Naive thymus-derived CD8-positive, alpha-beta T cell (primary cell): ENCODE measurements at regions not wholly inside any gene's neighbourhood (a gene's known extent, or its start where the extent isn't known, plus 50 kb on each side); places are given as distances from the start of the nearest gene placed in this dataset.

Source experiments
- ATAC-seq, 2 donors: fragments of 150-1000 bp; cut with Tn5 transposase in 1 of 2; sonication (Bioruptor Pico), chemical (Tn5 transposase) in 1 of 2; 1 replicate in 1 of 2; 2 replicates in 1 of 2; pipeline ENCODE4 v1.10.0; 2021; ENCODE audit warnings: mild to moderate bottlenecking in 2 of 2, moderate library complexity in 2 of 2
- POLR2A ChIA-PET: fragments of 350-600 bp; sonication (Branson Sonifier 250); formaldehyde crosslinking; loops from one replicate; lab custom pipeline; 2021; ENCODE audit warnings: antibody characterized with exemption; lab: Charles Lee
- DNase-seq, 10 donors: peaks; one replicate each; pipeline versions ENCODE4 v3.0.0 to v3.0.0-alpha.2; 2020 to 2022
- H3K27ac Mint-ChIP-seq, 10 donors: one replicate each; pipeline ENCODE4 v1.8.0; 2020 to 2022; ENCODE audit warnings: mild to moderate bottlenecking in 10 of 10, mixed read lengths in 10 of 10, moderate library complexity in 4 of 10, inconsistent platforms in 1 of 10
- H3K27me3 Mint-ChIP-seq, 5 donors: one replicate each; pipeline ENCODE4 v1.8.0; 2021 to 2022; ENCODE audit warnings: mixed read lengths in 5 of 5
- H3K36me3 Mint-ChIP-seq, 3 donors: one replicate each; pipeline ENCODE4 v1.8.0; 2020 to 2022; ENCODE audit warnings: mixed read lengths in 3 of 3, mild to moderate bottlenecking in 2 of 3, inconsistent platforms in 1 of 3
- H3K4me1 Mint-ChIP-seq, 4 donors: one replicate each; pipeline ENCODE4 v1.8.0; 2021 to 2022; ENCODE audit warnings: mixed read lengths in 4 of 4
- H3K4me3 Mint-ChIP-seq, 10 donors: one replicate each; pipeline ENCODE4 v1.8.0; 2020 to 2022; ENCODE audit warnings: mild to moderate bottlenecking in 10 of 10, mixed read lengths in 10 of 10, moderate library complexity in 6 of 10, inconsistent platforms in 1 of 10
- H3K9me3 Mint-ChIP-seq, 9 donors: one replicate each; pipeline ENCODE4 v1.8.0; 2020 to 2022; ENCODE audit warnings: mixed read lengths in 9 of 9, mild to moderate bottlenecking in 3 of 9, inconsistent platforms in 1 of 9, moderate library complexity in 1 of 9

GRCh38 chr5:87770016-87770570, 357.4 kb upstream of the CCNH start:
- no peaks in the 10 kb centered on the region for H3K9me3 Mint-ChIP-seq
- no peak overlapping the region for H3K27ac Mint-ChIP-seq
- no peak overlapping the region for H3K4me3 Mint-ChIP-seq
- ATAC-seq (no peak), DNase-seq (no peak)
- no peaks in the 10 kb centered on the region for H3K4me1 Mint-ChIP-seq
- H3K36me3 Mint-ChIP-seq, result no peaks in the 10 kb centered on the region
- H3K27me3 Mint-ChIP-seq, result peaks cover 22 to 40% (median 25%) of the 10 kb centered on the region in 5 donors
- POLR2A ChIA-PET, result no interaction called here

DNA sequence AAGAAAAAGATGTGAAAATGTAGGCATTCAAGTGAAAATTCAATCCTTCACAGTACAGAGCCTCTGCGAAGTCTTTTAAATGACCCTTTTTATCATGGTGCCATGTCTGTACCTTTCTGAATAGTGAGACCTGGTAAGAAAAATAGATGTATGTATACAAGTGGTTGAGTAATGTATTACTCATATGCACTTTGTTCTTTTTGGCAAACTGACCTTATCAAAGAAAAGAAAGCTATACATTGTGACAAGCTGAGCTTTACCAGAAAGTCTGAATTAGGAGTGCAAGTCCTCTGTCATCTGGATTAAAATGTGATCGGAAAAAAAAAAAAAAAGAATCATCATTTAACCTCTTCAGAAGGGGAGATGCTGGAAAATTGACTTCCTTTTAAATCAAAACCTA, 356.4 kb upstream of the CCNH start:
- H3K27ac Mint-ChIP-seq, result no peak overlapping the region
- ATAC-seq, result no peak
- H3K9me3 Mint-ChIP-seq, result no peaks in the 10 kb centered on the region
- H3K27me3 Mint-ChIP-seq, result peaks cover 17 to 38% (median 23%) of the 10 kb centered on the region in 5 donors
- H3K4me1 Mint-ChIP-seq, result no peaks in the 10 kb centered on the region
- H3K4me3 Mint-ChIP-seq, result no peak overlapping the region
- DNase-seq, result no peak
- POLR2A ChIA-PET, result no interaction called here
- no peaks in the 10 kb centered on the region for H3K36me3 Mint-ChIP-seq

DNA sequence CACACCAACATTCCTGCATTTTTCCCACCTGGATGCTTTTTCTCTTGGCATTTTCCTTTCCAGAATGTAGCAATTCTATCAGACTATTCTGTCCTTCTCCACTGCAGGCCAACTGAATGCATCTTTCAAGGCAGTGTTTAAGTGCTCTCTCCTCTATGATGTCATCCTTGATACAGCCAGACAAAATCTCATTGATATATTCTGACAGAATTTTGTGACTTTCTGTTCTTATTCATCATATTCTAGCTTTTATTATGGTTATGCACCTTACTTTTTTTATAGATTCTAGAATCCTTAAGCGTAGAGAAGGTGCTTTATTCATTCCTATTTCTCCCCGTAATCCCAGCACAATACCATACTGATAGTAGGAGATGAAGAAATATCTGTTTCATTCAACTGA, 355.5 kb upstream of the CCNH start:
- no peak for DNase-seq
- H3K4me1 Mint-ChIP-seq, result no peaks in the 10 kb centered on the region
- H3K27ac Mint-ChIP-seq, result no peak overlapping the region
- no peaks in the 10 kb centered on the region for H3K9me3 Mint-ChIP-seq
- H3K4me3 Mint-ChIP-seq, result no peak overlapping the region
- POLR2A ChIA-PET, result no interaction called here
- no peaks in the 10 kb centered on the region for H3K36me3 Mint-ChIP-seq
- ATAC-seq, result no peak
- peaks cover 12 to 31% (median 19%) of the 10 kb centered on the region in 5 donors for H3K27me3 Mint-ChIP-seq

DNA sequence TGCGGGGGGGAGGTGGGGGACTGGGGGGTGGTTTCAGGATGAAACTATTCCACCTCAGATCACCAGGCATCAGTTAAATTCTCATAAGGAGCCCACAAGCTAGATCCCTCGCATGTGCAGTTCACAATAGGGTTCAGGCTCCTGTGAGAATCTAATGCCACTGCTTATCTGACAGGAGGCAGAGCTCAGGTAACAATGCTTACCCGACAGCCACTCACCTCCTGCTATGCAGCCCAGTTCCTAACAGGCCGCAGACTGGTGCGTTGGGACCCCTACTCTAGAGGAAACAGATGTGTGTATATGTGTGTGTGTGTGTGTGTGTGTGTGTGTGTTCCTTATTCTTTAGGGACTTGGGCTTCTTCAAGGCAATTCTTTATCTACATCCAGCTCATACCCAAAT, 352.3 kb upstream of the CCNH start:
- DNase-seq, result no peak
- POLR2A ChIA-PET, result no interaction called here
- Mint-ChIP-seq H3K27ac (no peak overlapping the region), H3K4me3 (no peak overlapping the region), H3K4me1 (no peaks in the 10 kb centered on the region), H3K9me3 (no peaks in the 10 kb centered on the region), H3K27me3 (peaks cover 8 to 30% (median 24%) of the 10 kb centered on the region in 5 donors), H3K36me3 (no peaks in the 10 kb centered on the region)
- ATAC-seq, result no peak

DNA sequence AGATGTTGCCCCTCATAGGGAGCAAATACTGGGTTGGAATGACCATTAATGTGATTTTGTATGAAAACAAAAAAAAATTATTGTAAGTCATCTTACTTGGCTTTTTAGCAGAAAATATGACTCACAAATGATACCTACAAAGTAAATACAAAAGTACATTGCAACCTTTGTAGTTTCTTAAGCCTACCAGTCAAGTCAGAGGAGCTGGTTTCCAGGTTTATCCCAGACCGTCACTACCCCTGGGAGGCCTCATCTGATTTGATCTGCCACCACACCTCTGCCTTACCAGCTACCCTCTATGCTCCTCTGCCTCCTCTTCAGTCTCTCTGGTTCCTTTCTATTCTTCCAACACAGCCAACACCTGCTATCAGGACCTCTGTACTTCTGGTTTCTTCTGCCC, 349.9 kb upstream of the CCNH start:
- ATAC-seq (no peak), DNase-seq (no peak)
- peaks cover 7 to 33% (median 12%) of the 10 kb centered on the region in 5 donors for H3K27me3 Mint-ChIP-seq
- no peaks in the 10 kb centered on the region for H3K4me1 Mint-ChIP-seq
- no peaks in the 10 kb centered on the region for H3K9me3 Mint-ChIP-seq
- H3K36me3 Mint-ChIP-seq, result no peaks in the 10 kb centered on the region
- no peak overlapping the region for H3K4me3 Mint-ChIP-seq
- POLR2A ChIA-PET, result no interaction called here
- no peak overlapping the region for H3K27ac Mint-ChIP-seq

- ATAC-seq (no peak), DNase-seq (no peak)
- no peaks in the 10 kb centered on the region for H3K36me3 Mint-ChIP-seq
- H3K27me3 Mint-ChIP-seq, result peaks cover 4 to 21% (median 7%) of the 10 kb centered on the region in 5 donors
- H3K4me1 Mint-ChIP-seq, result no peaks in the 10 kb centered on the region
- no peak overlapping the region for H3K27ac Mint-ChIP-seq
- no peak overlapping the region for H3K4me3 Mint-ChIP-seq
- POLR2A ChIA-PET, result no interaction called here
- no peaks in the 10 kb centered on the region for H3K9me3 Mint-ChIP-seq
Measured at GRCh38 chr5:87756951-87757350, 344.2 kb upstream of the CCNH start.

DNA sequence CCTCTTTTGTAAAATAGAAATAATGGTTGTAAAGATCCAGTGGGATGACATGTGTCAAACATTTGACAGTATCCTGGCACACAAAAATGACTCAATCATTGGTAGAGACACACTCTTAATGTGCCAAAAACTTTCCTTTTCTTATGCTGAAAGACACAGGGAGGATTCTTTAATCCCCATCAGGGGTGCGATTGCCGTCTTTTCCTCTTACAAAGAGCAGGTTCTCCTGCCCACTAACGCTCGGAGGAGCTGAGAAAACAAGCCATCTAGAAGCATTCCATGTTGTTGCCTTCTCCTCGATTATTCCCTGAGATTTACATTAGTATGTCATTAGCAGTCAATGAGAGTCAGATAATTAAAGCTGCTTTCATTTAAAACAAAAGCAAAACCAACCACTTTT, 342.6 kb upstream of the CCNH start:
- POLR2A ChIA-PET, result no interaction called here
- Mint-ChIP-seq H3K4me3 (no peak overlapping the region), H3K27ac (no peak overlapping the region), H3K27me3 (peaks cover 4 to 30% (median 7%) of the 10 kb centered on the region in 5 donors), H3K4me1 (no peaks in the 10 kb centered on the region), H3K36me3 (no peaks in the 10 kb centered on the region), H3K9me3 (no peaks in the 10 kb centered on the region)
- DNase-seq (no peak), ATAC-seq (no peak)

- Mint-ChIP-seq H3K9me3 (no peaks in the 10 kb centered on the region), H3K27me3 (peaks cover 4 to 28% (median 7%) of the 10 kb centered on the region in 5 donors), H3K4me1 (no peaks in the 10 kb centered on the region), H3K36me3 (no peaks in the 10 kb centered on the region), H3K4me3 (no peak overlapping the region), H3K27ac (no peak overlapping the region)
- ATAC-seq, result no peak
- no peak for DNase-seq
- POLR2A ChIA-PET, result no interaction called here
Measured at GRCh38 chr5:87754009-87754757, 341.5 kb upstream of the CCNH start.

DNA sequence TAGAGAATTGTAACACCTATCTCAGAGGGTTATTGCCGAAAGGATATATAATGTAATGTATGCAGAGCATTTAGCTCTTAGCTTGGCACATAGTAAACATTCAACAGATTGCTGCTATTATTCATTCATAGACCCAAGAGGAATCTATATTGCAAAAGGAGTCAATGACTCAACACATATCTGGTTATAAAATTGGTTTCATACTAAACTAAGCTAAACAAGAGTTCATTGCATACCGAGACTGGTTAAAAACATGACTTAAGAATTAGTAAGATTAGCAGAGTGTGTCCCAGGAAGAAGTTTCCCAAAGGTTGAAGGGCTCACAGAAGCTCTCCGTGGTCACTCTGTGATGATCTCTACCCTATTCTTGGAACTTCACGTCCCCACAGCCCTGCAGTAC, 339.6 kb upstream of the CCNH start:
- POLR2A ChIA-PET, result no interaction called here
- DNase-seq (no peak), ATAC-seq (no peak)
- Mint-ChIP-seq H3K4me3 (no peak overlapping the region), H3K36me3 (no peaks in the 10 kb centered on the region), H3K27ac (no peak overlapping the region), H3K4me1 (no peaks in the 10 kb centered on the region), H3K9me3 (no peaks in the 10 kb centered on the region), H3K27me3 (peaks cover 3 to 19% (median 4%) of the 10 kb centered on the region in 5 donors)

- no peak overlapping the region for H3K27ac Mint-ChIP-seq
- no peaks in the 10 kb centered on the region for H3K36me3 Mint-ChIP-seq
- H3K4me1 Mint-ChIP-seq, result no peaks in the 10 kb centered on the region
- DNase-seq (no peak), ATAC-seq (no peak)
- H3K9me3 Mint-ChIP-seq, result no peaks in the 10 kb centered on the region
- POLR2A ChIA-PET, result no interaction called here
- H3K4me3 Mint-ChIP-seq, result no peak overlapping the region
- peaks cover under 1 to 14% (median 4%) of the 10 kb centered on the region in 5 donors for H3K27me3 Mint-ChIP-seq
Measured at GRCh38 chr5:87751824-87752223, 339.1 kb upstream of the CCNH start.

- no peak for ATAC-seq
- no peaks in the 10 kb centered on the region for H3K36me3 Mint-ChIP-seq
- H3K27ac Mint-ChIP-seq, result no peak overlapping the region
Measured at GRCh38 chr5:87746891-87747377, 334.2 kb upstream of the CCNH start.

GRCh38 chr5:87746341-87746740, 333.6 kb upstream of the CCNH start:
- no peak overlapping the region for H3K4me3 Mint-ChIP-seq
- H3K27me3 Mint-ChIP-seq, result peaks cover 0 to 15% (median 2%) of the 10 kb centered on the region in 5 donors
- DNase-seq (no peak), ATAC-seq (no peak)
- no peaks in the 10 kb centered on the region for H3K36me3 Mint-ChIP-seq
- POLR2A ChIA-PET, result no interaction called here
- no peaks in the 10 kb centered on the region for H3K4me1 Mint-ChIP-seq
- no peak overlapping the region for H3K27ac Mint-ChIP-seq
- no peaks in the 10 kb centered on the region for H3K9me3 Mint-ChIP-seq

More at GRCh38 chr5:87746891-87747377, 334.2 kb upstream of the CCNH start:
- peaks cover 0 to 19% (median 2%) of the 10 kb centered on the region in 5 donors for H3K27me3 Mint-ChIP-seq
- POLR2A ChIA-PET, result no interaction called here
- no peaks in the 10 kb centered on the region for H3K4me1 Mint-ChIP-seq
- DNase-seq, result no peak
- H3K9me3 Mint-ChIP-seq, result no peaks in the 10 kb centered on the region
- H3K4me3 Mint-ChIP-seq, result no peak overlapping the region

GRCh38 chr5:87741881-87742280, 329.2 kb upstream of the CCNH start:
- no peak overlapping the region for H3K27ac Mint-ChIP-seq
- POLR2A ChIA-PET, result no interaction called here

More at GRCh38 chr5:87741881-87742280, 329.2 kb upstream of the CCNH start:
- Mint-ChIP-seq H3K36me3 (no peaks in the 10 kb centered on the region), H3K9me3 (no peaks in the 10 kb centered on the region), H3K27me3 (peaks cover 0 to 10% (median 3%) of the 10 kb centered on the region in 5 donors), H3K4me3 (no peak overlapping the region), H3K4me1 (no peaks in the 10 kb centered on the region)
- ATAC-seq, result no peak
- DNase-seq, result no peak
